GM13977 (cell line): ENCODE measurements at regions not wholly inside any gene's neighbourhood (a gene's known extent, or its start where the extent isn't known, plus 50 kb on each side); places are given as distances from the start of the nearest gene placed in this dataset.

ENCODE experiments used
- DNase-seq: peaks from one replicate; pipeline ENCODE4 v3.0.0; 2012; ENCODE audit warnings: low spot score
- in situ Hi-C: fragments of 300-500 bp; cut with MboI; formaldehyde crosslinking; loops from one replicate; pipeline ENCODE4 v1.12.0; 2022; ENCODE audit warnings: low sequenced_read_pairs, low pct_unique_long_range_greater_than_20kb, mixed read lengths, inconsistent platforms; ENCODE audit not compliant: unreplicated experiment
- TF ChIP-seq, protein P1 (sequence below): IDR thresholded peaks from 2 replicates; pipeline ENCODE4 v1.5.1; 2012; ENCODE audit warnings: mild to moderate bottlenecking, control low read depth; ENCODE audit not compliant: insufficient read depth; ENCODE audit errors: extremely low read depth, missing control alignments

DNA sequence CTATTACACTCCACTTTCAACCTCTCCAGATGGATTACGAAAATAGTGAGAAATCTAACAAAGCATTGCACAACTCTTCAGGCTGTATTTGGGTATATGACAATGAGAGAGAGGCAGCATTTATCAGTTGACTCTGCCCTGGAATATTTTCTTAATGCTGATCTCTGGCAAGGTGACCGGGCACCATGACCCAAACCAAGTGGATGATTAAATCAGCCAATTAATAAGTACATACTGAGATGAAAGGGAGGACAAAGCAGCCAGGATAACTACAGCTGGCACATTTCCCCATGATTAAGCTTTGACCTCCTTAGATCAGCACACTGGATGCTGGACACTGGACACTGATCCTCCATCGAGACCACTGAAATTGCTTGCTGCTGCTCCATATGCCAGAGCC is 218.2 kb downstream of the ASCL1 start:
- in situ Hi-C loops = no loop called here
- DNase-seq = no peak

DNA sequence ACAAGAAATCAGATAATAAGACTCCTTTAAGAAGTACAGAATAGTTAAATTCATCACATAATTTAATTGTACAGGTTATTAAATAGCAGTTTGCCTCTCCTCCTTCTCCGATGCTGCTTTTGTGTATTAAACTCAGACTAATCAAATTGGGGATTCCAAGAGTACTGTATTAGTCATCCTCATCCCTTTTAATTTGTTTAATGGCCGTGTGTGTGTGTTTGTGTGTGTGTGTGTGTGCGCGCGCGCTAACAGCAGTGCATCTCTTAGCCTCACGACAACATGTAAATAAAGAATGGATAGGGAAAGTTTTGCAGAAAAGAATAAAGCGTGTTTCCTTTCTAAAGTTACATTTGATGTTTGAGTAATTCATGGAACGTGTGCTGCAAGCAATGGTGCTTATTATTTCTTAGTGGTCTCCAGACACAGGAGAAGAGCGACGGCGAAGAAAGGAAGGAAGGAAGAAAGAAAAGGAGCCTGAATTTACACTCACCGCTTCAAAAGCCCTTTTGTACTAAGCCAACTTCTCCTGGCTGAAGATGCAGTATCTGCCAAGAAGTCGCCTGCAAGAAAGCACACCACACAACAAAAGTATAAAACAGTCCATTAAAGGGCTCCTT is 220.3 kb downstream of the ASCL1 start:
- in situ Hi-C loops = no loop called here
- no peak for DNase-seq
- TF ChIP-seq, protein P1, sequence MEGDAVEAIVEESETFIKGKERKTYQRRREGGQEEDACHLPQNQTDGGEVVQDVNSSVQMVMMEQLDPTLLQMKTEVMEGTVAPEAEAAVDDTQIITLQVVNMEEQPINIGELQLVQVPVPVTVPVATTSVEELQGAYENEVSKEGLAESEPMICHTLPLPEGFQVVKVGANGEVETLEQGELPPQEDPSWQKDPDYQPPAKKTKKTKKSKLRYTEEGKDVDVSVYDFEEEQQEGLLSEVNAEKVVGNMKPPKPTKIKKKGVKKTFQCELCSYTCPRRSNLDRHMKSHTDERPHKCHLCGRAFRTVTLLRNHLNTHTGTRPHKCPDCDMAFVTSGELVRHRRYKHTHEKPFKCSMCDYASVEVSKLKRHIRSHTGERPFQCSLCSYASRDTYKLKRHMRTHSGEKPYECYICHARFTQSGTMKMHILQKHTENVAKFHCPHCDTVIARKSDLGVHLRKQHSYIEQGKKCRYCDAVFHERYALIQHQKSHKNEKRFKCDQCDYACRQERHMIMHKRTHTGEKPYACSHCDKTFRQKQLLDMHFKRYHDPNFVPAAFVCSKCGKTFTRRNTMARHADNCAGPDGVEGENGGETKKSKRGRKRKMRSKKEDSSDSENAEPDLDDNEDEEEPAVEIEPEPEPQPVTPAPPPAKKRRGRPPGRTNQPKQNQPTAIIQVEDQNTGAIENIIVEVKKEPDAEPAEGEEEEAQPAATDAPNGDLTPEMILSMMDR = no peak

More for the DNA sequence above, 218.2 kb downstream of the ASCL1 start:
- TF ChIP-seq, protein P1 = no peak

DNA sequence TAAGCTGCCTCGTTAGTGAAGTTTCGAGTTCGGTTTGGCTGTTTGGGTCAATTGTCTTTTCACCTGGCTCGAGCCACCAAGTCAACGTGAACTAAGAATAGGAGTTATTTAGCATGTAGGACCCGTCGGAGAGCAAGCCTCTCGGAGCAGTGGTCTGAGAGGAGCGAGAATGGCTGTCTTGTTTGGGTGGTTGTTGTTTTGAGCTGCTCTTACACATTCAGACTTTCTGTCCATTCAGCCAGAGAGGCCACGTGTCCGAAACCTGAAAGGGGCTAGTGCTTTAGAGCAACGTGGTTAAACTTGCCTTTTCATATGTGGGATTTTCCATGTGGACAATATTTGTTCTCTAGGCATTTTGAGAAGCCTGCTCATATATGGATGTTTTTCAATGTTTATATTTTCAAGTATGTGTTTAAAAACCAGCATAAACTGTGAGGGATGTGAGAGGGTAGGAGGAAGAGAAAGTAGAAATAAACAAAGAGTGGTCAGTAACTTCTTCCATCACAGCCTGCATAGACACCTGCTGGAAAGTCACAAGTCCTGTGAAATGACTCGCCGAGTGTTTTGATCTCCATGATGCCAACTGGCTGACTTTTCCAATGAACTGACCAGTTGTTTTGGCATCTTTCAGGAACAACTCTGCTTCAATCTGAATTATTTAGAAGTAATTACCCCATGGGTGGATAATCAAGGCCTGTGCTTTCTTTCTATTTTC is 221.0 kb downstream of the ASCL1 start:
- TF ChIP-seq, protein P1 = no peak
- DNase-seq = no peak
- in situ Hi-C loops = no loop called here

DNA sequence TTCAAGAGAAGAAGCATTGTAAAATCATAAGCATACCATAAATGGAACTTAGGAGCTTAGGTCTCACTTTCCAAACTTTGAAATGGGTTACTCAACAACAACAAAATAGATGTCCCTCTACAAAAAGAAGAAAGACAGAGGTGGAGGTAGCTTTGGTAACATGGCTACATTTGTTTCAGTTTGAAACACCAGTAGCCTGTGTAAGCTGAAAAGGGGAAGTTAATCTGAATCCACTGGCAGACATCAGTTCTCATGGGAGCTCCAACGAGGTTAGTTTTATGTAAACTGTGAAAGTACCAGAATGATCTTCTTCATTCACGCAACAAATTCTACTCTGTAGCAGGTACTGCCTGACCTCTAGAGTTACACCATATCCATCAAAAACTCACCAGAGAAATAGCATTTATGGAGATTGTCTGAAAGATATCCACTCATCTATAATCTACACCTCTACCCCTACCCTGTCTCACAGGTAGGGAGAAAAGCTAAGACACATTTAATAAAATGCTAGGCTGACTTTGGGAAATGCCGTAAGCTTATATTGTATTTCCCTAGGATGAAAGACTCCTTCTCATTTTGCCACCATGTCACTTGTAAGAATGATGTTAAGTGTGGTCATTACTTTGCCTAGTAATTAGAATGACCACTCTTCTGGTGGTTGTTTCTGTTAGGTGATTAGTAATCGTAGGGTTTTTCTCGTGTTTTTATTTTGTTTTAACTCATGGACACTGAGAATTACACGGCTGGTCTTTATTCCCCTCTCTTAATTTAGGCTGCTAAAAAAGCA is 224.1 kb downstream of the ASCL1 start:
- in situ Hi-C loops = no loop called here
- peak; percentile 54 for DNase-seq
- TF ChIP-seq, protein P1 = peak; percentile 14

DNA sequence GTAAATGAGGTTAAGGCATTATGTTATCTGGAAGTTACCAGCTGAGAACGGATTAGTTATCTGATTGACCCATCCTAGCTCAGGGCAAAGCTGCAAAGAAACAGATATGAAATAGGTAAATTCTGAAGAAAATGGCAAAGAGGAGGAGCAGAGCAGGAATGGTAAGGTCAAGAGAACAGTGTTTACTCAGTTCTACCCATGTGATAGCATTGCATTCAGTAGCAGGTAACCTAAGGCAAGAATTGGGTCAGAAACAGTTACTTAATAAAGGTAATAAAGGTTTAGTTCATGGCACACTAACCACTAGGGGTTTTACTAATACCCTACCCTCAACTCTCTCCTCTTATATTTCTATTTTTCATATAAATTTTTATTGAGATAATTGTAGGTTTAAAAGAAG is 224.8 kb downstream of the ASCL1 start:
- TF ChIP-seq, protein P1 = no peak
- no peak for DNase-seq
- in situ Hi-C loops = no loop called here

DNA sequence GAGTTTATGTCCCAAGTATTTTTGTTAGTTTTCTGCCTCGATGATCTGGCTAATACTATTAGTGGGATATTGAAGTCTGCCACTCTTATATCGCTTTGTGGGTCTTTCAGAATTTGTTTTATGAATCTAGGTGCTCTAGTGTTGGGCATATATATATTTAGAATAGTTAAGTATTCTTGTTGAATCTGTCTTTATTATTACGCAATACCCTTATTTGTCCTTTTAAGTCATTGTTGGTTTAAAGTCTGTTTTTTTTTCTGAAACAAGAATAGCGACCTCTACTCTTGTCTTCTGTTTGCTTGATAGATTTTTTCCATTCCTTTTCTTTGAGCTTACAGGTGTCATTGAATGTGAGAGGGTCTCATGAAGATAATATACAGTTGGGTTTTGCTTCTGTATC is 239.0 kb downstream of the ASCL1 start:
- in situ Hi-C loops = no loop called here
- no peak for DNase-seq
- TF ChIP-seq, protein P1 = no peak
